C4-2B (cell line): ENCODE measurements at regions not wholly inside any gene's neighbourhood (a gene's known extent, or its start where the extent isn't known, plus 50 kb on each side); places are given as distances from the start of the nearest gene placed in this dataset.

Experiments used
- CTCF ChIP-seq: fragments of 450-650 bp; conservative IDR thresholded peaks from 2 replicates; pipeline ENCODE4 v1.5.1; 2017; ENCODE audit warnings: mild to moderate bottlenecking
- ZFX ChIP-seq: fragments of 450-650 bp; IDR thresholded peaks from 2 replicates; pipeline ENCODE4 v1.6.1; 2017

GRCh38 chr1:218517459-218517858, 172.3 kb downstream of the TGFB2 start:
- TF ChIP-seq CTCF (no peak), ZFX (no peak)
